ENCODE measurements at regions not wholly inside any gene's neighbourhood (a gene's known extent, or its start where the extent isn't known, plus 50 kb on each side); places are given as distances from the start of the nearest gene placed in this dataset.

- no peak for TF ChIP-seq POLR2A (IDR thresholded peaks at IDR 0.05)
- TF ChIP-seq, protein P1, sequence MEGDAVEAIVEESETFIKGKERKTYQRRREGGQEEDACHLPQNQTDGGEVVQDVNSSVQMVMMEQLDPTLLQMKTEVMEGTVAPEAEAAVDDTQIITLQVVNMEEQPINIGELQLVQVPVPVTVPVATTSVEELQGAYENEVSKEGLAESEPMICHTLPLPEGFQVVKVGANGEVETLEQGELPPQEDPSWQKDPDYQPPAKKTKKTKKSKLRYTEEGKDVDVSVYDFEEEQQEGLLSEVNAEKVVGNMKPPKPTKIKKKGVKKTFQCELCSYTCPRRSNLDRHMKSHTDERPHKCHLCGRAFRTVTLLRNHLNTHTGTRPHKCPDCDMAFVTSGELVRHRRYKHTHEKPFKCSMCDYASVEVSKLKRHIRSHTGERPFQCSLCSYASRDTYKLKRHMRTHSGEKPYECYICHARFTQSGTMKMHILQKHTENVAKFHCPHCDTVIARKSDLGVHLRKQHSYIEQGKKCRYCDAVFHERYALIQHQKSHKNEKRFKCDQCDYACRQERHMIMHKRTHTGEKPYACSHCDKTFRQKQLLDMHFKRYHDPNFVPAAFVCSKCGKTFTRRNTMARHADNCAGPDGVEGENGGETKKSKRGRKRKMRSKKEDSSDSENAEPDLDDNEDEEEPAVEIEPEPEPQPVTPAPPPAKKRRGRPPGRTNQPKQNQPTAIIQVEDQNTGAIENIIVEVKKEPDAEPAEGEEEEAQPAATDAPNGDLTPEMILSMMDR (IDR thresholded peaks at IDR 0.05), result no peak
Observed at GRCh38 chr3:105293441-105293840, 73.3 kb upstream of the ALCAM start.
